ENCODE measurements at regions not wholly inside any gene's neighbourhood (a gene's known extent, or its start where the extent isn't known, plus 50 kb on each side); places are given as distances from the start of the nearest gene placed in this dataset.

DNA sequence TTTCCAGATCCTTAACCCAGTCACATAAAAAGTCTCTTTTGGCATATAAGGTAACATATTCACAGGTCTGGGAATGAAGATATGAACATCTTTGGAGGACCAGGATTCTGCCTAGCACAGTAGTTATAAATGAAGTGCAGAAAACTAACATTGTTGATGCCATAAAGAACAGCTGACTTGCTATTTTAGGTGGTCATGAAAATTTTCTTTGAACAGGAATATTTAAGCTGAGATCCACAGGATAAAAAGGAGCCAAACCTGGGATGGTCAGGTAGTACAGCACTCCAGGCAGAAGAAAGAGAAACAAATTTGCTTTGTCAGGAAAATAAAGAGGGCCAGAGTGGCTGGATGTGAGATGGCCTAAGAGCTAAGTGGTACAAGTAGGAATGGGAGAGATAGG is 80.0 kb downstream of the CENPW start:
- TF ChIP-seq, protein P1, sequence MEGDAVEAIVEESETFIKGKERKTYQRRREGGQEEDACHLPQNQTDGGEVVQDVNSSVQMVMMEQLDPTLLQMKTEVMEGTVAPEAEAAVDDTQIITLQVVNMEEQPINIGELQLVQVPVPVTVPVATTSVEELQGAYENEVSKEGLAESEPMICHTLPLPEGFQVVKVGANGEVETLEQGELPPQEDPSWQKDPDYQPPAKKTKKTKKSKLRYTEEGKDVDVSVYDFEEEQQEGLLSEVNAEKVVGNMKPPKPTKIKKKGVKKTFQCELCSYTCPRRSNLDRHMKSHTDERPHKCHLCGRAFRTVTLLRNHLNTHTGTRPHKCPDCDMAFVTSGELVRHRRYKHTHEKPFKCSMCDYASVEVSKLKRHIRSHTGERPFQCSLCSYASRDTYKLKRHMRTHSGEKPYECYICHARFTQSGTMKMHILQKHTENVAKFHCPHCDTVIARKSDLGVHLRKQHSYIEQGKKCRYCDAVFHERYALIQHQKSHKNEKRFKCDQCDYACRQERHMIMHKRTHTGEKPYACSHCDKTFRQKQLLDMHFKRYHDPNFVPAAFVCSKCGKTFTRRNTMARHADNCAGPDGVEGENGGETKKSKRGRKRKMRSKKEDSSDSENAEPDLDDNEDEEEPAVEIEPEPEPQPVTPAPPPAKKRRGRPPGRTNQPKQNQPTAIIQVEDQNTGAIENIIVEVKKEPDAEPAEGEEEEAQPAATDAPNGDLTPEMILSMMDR (IDR thresholded peaks at IDR 0.05): no peak
- H3K4me1 Mint-ChIP-seq (ENCODE audit: low read depth): no peaks in the 10 kb centered on the region
- no peaks in the 10 kb centered on the region for H3K9me3 Mint-ChIP-seq
- no peaks in the 10 kb centered on the region for H3K36me3 Mint-ChIP-seq (ENCODE audit: low read depth)
- H3K27ac Mint-ChIP-seq: no peak overlapping the region
- CTCF ChIA-PET: no interaction called here
- POLR2A ChIA-PET: no interaction called here
- ATAC-seq (no peak), DNase-seq (no peak)
- no peak overlapping the region for H3K4me3 Mint-ChIP-seq
- H3K27me3 Mint-ChIP-seq: no peaks in the 10 kb centered on the region
- intact Hi-C loops (cut with micrococcal nuclease): no loop called here

DNA sequence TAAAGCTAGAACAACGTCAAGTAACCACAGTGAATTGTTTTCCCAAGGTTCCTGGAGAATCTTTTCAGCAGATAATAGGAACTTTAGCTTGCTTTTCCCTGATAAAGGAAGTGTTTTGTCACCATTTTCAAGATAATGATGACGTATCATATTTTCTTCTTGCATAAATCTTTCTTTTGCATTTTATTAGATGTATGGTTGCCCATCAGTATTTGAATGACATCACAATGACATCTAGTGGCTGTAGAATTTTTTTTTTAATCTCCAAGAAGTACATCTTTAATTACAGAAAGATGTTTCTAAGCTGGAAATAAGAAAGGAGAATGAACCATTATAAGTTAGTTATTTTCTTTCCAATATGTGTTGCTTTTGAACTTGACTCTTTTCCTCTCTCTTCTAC is 83.0 kb downstream of the CENPW start:
- Mint-ChIP-seq H3K4me3 (no peak overlapping the region), H3K4me1 (ENCODE audit: low read depth) (no peaks in the 10 kb centered on the region), H3K36me3 (ENCODE audit: low read depth) (no peaks in the 10 kb centered on the region), H3K27ac (no peak overlapping the region), H3K27me3 (peaks cover 2% of the 10 kb centered on the region), H3K9me3 (no peaks in the 10 kb centered on the region)
- intact Hi-C loops (cut with micrococcal nuclease): no loop called here
- DNase-seq (no peak), ATAC-seq (no peak)
- ChIA-PET POLR2A (no interaction called here), CTCF (interaction anchor here (0.7 kb wide), 1 partner anchor 375 kb away, joined by 3 read pairs; no protein-coding TSS in a partner anchor)
- TF ChIP-seq, protein P1 (IDR thresholded peaks at IDR 0.05): no peak

DNA sequence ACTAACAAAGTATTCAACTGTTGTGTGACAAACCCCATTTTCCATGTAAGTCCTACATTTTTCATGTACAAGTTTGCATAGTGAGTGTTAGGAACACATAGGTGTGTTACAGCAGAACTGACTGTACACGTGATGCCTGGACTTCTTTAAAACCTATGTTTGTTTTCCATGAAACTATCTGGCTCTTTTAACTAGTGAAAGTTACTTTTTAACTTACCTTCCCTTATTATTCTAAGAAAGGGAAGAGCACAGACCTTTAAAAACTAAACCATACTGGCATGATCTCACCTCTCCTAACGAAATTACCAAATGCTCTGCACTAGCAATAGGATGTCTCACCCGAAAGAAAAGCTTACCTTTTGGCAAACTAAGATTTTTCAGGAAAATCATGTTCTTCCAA is 87.8 kb downstream of the CENPW start:
- DNase-seq: no peak
- no peak for ATAC-seq
- H3K27me3 Mint-ChIP-seq: peaks cover 2% of the 10 kb centered on the region
- intact Hi-C loops (cut with micrococcal nuclease): no loop called here
- no peak overlapping the region for H3K4me3 Mint-ChIP-seq
- no peaks in the 10 kb centered on the region for H3K9me3 Mint-ChIP-seq
- H3K4me1 Mint-ChIP-seq (ENCODE audit: low read depth): no peaks in the 10 kb centered on the region
- no peak overlapping the region for H3K27ac Mint-ChIP-seq
- ChIA-PET POLR2A (no interaction called here), CTCF (no interaction called here)
- no peaks in the 10 kb centered on the region for H3K36me3 Mint-ChIP-seq (ENCODE audit: low read depth)
- TF ChIP-seq, protein P1 (IDR thresholded peaks at IDR 0.05): no peak

DNA sequence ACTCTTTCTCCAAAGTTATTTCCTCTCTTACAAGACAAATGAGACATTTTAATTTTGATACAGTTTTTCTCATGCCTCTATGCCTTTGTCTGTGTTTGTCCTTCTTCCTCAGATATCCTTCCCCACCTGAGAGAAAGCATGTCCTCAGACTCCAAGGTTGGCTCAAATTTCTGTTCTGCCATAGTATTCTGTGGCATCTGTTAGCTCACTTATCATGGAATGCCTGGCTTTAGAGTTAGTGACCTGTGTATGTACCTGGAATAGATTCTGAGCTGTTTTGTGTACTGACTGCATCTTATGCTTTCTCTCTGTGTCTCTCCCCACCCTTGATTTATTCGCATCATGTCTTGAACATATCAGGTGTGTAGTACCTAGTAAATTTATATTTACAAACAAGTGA is 90.0 kb downstream of the CENPW start:
- H3K27ac Mint-ChIP-seq: no peak overlapping the region
- no peaks in the 10 kb centered on the region for H3K4me1 Mint-ChIP-seq (ENCODE audit: low read depth)
- intact Hi-C loops (cut with micrococcal nuclease): no loop called here
- DNase-seq (no peak), ATAC-seq (no peak)
- no peaks in the 10 kb centered on the region for H3K9me3 Mint-ChIP-seq
- peaks cover 2% of the 10 kb centered on the region for H3K27me3 Mint-ChIP-seq
- POLR2A ChIA-PET: no interaction called here
- CTCF ChIA-PET: no interaction called here
- H3K4me3 Mint-ChIP-seq: no peak overlapping the region
- TF ChIP-seq, protein P1 (IDR thresholded peaks at IDR 0.05): no peak
- no peaks in the 10 kb centered on the region for H3K36me3 Mint-ChIP-seq (ENCODE audit: low read depth)

DNA sequence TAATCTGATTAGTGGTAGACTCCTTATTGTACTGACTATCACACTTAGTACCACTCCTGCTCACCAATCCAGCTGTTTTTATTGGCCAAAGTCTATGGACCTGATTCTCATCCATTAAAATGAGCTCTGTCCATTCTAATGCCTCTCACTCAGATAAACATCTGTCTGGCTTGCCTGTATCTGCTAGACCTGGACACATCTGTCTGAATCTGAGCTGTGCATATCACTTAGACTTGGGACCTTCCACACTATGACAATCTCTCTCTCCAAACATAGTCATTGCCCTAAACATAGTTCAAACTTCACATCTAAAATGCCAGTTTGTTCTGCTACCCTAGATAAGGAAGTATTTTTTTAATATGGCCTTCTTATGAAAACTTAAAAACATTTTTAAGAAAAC is 92.6 kb downstream of the CENPW start:
- TF ChIP-seq, protein P1 (IDR thresholded peaks at IDR 0.05): no peak
- no peak overlapping the region for H3K4me3 Mint-ChIP-seq
- CTCF ChIA-PET: no interaction called here
- no peaks in the 10 kb centered on the region for H3K4me1 Mint-ChIP-seq (ENCODE audit: low read depth)
- ATAC-seq (no peak), DNase-seq (no peak)
- H3K36me3 Mint-ChIP-seq (ENCODE audit: low read depth): no peaks in the 10 kb centered on the region
- H3K27me3 Mint-ChIP-seq: peaks cover 2% of the 10 kb centered on the region
- no peaks in the 10 kb centered on the region for H3K9me3 Mint-ChIP-seq
- POLR2A ChIA-PET: no interaction called here
- H3K27ac Mint-ChIP-seq: no peak overlapping the region
- intact Hi-C loops (cut with micrococcal nuclease): no loop called here
